A549 (cell line): ENCODE measurements at regions not wholly inside any gene's neighbourhood (a gene's known extent, or its start where the extent isn't known, plus 50 kb on each side); places are given as distances from the start of the nearest gene placed in this dataset.
"Not testable (repeated sequence)": the region's sequence is repeated elsewhere in the genome, so short reads cannot be mapped to it uniquely, and the experiment has no call there.

ENCODE experiments used
- CTCF ChIP-seq: fragments of >200 bp; sonication (Bioruptor Twin); formaldehyde crosslinking; IDR thresholded peaks from 3 replicates; pipeline ENCODE4 v1.5.1; 2016
- KDM5A ChIP-seq: fragments of 200-600 bp; sonication (generic); IDR thresholded peaks from 2 replicates; pipeline ENCODE4 v1.6.1; 2016; ENCODE audit warnings: antibody characterized with exemption, mild to moderate bottlenecking
- MAX ChIP-seq: IDR thresholded peaks from 2 replicates; pipeline ENCODE4 v1.6.1; 2012
- POLR2A ChIP-seq: IDR thresholded peaks from 2 replicates; pipeline ENCODE4 v1.6.1; 2012; ENCODE audit warnings: mild to moderate bottlenecking, low read length
- RAD21 ChIP-seq, 2 experiments: fragments of >200 bp in 1 of 2; sonication (Bioruptor Twin) in 1 of 2; formaldehyde crosslinking in 1 of 2; IDR thresholded peaks in 1 of 2; conservative IDR thresholded peaks in 1 of 2; 2 replicates in 1 of 2; 3 replicates in 1 of 2; pipeline ENCODE4 v1.6.1; 2012 to 2018; ENCODE audit warnings: inconsistent platforms in 1 of 2
- RARB ChIP-seq: fragments of 250-450 bp; sonication (Bioruptor Pico); IDR thresholded peaks from 2 replicates; pipeline ENCODE4 v1.8.0; 2021; ENCODE audit warnings: mild to moderate bottlenecking, moderate library complexity

- not testable (repeated sequence) for TF ChIP-seq CTCF; RAD21 (conservative IDR thresholded peaks at IDR 0.05 in 1 of 2, IDR thresholded peaks at IDR 0.05 in 1 of 2); POLR2A; RARB (CRISPR knock-in tag); MAX; KDM5A
Measured at GRCh38 chr17:16839242-16840175, 132.4 kb downstream of the TNFRSF13B start.
